HepG2 (cell line): ENCODE measurements at regions not wholly inside any gene's neighbourhood (a gene's known extent, or its start where the extent isn't known, plus 50 kb on each side); places are given as distances from the start of the nearest gene placed in this dataset.

ENCODE experiments used
- CBFB ChIP-seq: sonication (generic); formaldehyde crosslinking; IDR thresholded peaks from 2 replicates; pipeline ENCODE4 v1.4.0; 2020; ENCODE audit warnings: missing genetic modification reagents
- CHCHD3 ChIP-seq: sonication (generic); formaldehyde crosslinking; IDR thresholded peaks from 2 replicates; pipeline ENCODE4 v1.8.0; 2022; ENCODE audit warnings: mild to moderate bottlenecking, missing genetic modification reagents, moderate library complexity
- CHD2 ChIP-seq: IDR thresholded peaks from 2 replicates; pipeline ENCODE4 v1.6.1; 2011; ENCODE audit warnings: low read depth, low read length, improper control_type of control experiment
- EP300 ChIP-seq, 3 experiments: sonication (generic) in 1 of 3; formaldehyde crosslinking in 1 of 3; IDR thresholded peaks; 2 replicates each; pipeline versions ENCODE4 v1.5.1 to v1.6.1; 2011 to 2020; ENCODE audit warnings: low read depth in 2 of 3, low read length in 2 of 3, borderline replicate concordance in 1 of 3, improper control_type of control experiment in 1 of 3, mild to moderate bottlenecking in 1 of 3, missing genetic modification reagents in 1 of 3, moderate library complexity in 1 of 3
- EZH2 ChIP-seq: conservative IDR thresholded peaks from 2 replicates; pipeline ENCODE4 v1.6.1; 2012; ENCODE audit warnings: mild to moderate bottlenecking, low read depth, low read length, moderate library complexity
- MAF1 ChIP-seq: sonication (generic); formaldehyde crosslinking; IDR thresholded peaks from 2 replicates; pipeline ENCODE4 v1.5.0; 2020; ENCODE audit warnings: missing genetic modification reagents, borderline replicate concordance
- POLR2A ChIP-seq, 2 experiments: IDR thresholded peaks; 2 replicates each; pipeline ENCODE4 v1.6.1; 2011; ENCODE audit warnings: low read depth in 2 of 2, low read length in 2 of 2, mild to moderate bottlenecking in 1 of 2, moderate library complexity in 1 of 2; ENCODE audit not compliant: insufficient read depth in 1 of 2
- POLR2AphosphoS5 ChIP-seq: IDR thresholded peaks from 2 replicates; pipeline ENCODE4 v1.6.1; 2012; ENCODE audit warnings: low read depth, low read length
- REST ChIP-seq, 2 experiments: IDR thresholded peaks; 2 replicates each; pipeline ENCODE4 v1.6.1; 2011 to 2012; ENCODE audit warnings: low read length in 2 of 2, borderline replicate concordance in 1 of 2, low read depth in 1 of 2, mild to moderate bottlenecking in 1 of 2, moderate library complexity in 1 of 2
- TAF15 ChIP-seq: fragments of 200-400 bp; formaldehyde crosslinking; IDR thresholded peaks from one replicate; pipeline ENCODE4 v1.6.1; 2018; ENCODE audit warnings: mild to moderate bottlenecking, low read depth, low read length; ENCODE audit not compliant: poor library complexity, severe bottlenecking
- ZNF24 ChIP-seq: fragments of 450-650 bp; IDR thresholded peaks from 2 replicates; pipeline ENCODE4 v1.6.1; 2017; ENCODE audit warnings: antibody characterized with exemption, mild to moderate bottlenecking
- ZNF414 ChIP-seq: sonication (generic); formaldehyde crosslinking; IDR thresholded peaks from 2 replicates; pipeline ENCODE4 v1.5.0; 2020; ENCODE audit warnings: missing genetic modification reagents
- ZNF619 ChIP-seq: sonication (generic); formaldehyde crosslinking; IDR thresholded peaks from 2 replicates; pipeline ENCODE4 v1.4.0; 2020; ENCODE audit warnings: mild to moderate bottlenecking, missing genetic modification reagents
- TF ChIP-seq, protein P1 (sequence below): sonication (generic); formaldehyde crosslinking; IDR thresholded peaks from 2 replicates; pipeline ENCODE4 v1.8.0; 2022; ENCODE audit warnings: mild to moderate bottlenecking, missing genetic modification reagents

- no peak for TF ChIP-seq EP300 (IDR thresholded peaks at IDR 0.05; ENCODE audit: low read depth in 2 of 2, low read length in 2 of 2)
- no peak for TF ChIP-seq EP300 (CRISPR knock-in tag; IDR thresholded peaks at IDR 0.05; ENCODE audit: borderline replicate concordance)
- TF ChIP-seq MAF1 (CRISPR knock-in tag), result no peak
- TF ChIP-seq ZNF24, result no peak
- TF ChIP-seq EZH2, result no peak
- no peak for TF ChIP-seq ZNF619 (CRISPR knock-in tag)
- TF ChIP-seq CHCHD3, result no peak
- TF ChIP-seq, protein P1, sequence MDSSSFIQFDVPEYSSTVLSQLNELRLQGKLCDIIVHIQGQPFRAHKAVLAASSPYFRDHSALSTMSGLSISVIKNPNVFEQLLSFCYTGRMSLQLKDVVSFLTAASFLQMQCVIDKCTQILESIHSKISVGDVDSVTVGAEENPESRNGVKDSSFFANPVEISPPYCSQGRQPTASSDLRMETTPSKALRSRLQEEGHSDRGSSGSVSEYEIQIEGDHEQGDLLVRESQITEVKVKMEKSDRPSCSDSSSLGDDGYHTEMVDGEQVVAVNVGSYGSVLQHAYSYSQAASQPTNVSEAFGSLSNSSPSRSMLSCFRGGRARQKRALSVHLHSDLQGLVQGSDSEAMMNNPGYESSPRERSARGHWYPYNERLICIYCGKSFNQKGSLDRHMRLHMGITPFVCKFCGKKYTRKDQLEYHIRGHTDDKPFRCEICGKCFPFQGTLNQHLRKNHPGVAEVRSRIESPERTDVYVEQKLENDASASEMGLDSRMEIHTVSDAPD, result no peak
- TF ChIP-seq TAF15, result no peak
- no peak for TF ChIP-seq ZNF414
- TF ChIP-seq POLR2AphosphoS5, result no peak
- TF ChIP-seq POLR2A (IDR thresholded peaks at IDR 0.05; ENCODE audit: insufficient read depth in 1 of 2, low read depth in 2 of 2, low read length in 2 of 2), result no peak
- no peak for TF ChIP-seq REST (IDR thresholded peaks at IDR 0.05; ENCODE audit: borderline replicate concordance in 1 of 2, low read depth in 1 of 2, low read length in 2 of 2)
- TF ChIP-seq CBFB, result no peak
- no peak for TF ChIP-seq CHD2
Measured at GRCh38 chr3:4060603-4061002, 242.6 kb upstream of the SETMAR start.
